Gastrocnemius medialis (tissue), 4 donors: ENCODE measurements at regions not wholly inside any gene's neighbourhood (a gene's known extent, or its start where the extent isn't known, plus 50 kb on each side); places are given as distances from the start of the nearest gene placed in this dataset.

ENCODE experiments used
- POLR2A ChIP-seq, 2 donors: fragments of 450-650 bp; IDR thresholded peaks; one replicate each; pipeline ENCODE4 v1.6.1; 2017; ENCODE audit warnings: antibody characterized with exemption in 2 of 2, mild to moderate bottlenecking in 2 of 2, moderate library complexity in 2 of 2
- TF ChIP-seq, protein P1 (sequence below), 5 experiments: fragments of 450-650 bp in 3 of 5; fragments of 200-600 bp in 2 of 5; sonication (generic) in 2 of 5; IDR thresholded peaks in 4 of 5; conservative IDR thresholded peaks in 1 of 5; 1 replicate in 4 of 5; 2 replicates in 1 of 5; pipeline ENCODE4 v1.5.1; 2016 to 2019; ENCODE audit warnings: antibody characterized with exemption in 5 of 5, mild to moderate bottlenecking in 3 of 5, moderate library complexity in 3 of 5

DNA sequence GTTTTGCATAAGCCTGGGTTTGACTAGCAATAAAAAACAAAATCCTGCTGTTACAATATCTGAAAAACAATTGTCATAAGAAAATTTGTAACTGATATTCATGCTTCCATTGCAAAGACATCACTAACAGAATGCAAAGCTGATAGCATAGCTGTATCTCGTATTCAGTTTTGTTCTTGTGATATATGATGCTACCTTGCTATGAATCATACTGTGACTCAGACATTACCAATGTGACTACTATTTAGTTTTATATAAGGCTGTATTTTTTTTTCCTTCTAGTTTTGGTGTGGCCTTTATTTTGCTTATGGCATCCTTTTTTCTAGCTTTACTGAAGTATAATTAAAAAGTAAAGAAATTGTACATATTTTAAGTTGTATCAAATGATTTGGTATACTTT, 1381.8 kb downstream of the MRPL39 start:
- TF ChIP-seq, protein P1, sequence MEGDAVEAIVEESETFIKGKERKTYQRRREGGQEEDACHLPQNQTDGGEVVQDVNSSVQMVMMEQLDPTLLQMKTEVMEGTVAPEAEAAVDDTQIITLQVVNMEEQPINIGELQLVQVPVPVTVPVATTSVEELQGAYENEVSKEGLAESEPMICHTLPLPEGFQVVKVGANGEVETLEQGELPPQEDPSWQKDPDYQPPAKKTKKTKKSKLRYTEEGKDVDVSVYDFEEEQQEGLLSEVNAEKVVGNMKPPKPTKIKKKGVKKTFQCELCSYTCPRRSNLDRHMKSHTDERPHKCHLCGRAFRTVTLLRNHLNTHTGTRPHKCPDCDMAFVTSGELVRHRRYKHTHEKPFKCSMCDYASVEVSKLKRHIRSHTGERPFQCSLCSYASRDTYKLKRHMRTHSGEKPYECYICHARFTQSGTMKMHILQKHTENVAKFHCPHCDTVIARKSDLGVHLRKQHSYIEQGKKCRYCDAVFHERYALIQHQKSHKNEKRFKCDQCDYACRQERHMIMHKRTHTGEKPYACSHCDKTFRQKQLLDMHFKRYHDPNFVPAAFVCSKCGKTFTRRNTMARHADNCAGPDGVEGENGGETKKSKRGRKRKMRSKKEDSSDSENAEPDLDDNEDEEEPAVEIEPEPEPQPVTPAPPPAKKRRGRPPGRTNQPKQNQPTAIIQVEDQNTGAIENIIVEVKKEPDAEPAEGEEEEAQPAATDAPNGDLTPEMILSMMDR (IDR thresholded peaks at IDR 0.05 in 4 of 5, conservative IDR thresholded peaks at IDR 0.05 in 1 of 5): no peak
- TF ChIP-seq POLR2A (IDR thresholded peaks at IDR 0.05): no peak
